HCT116 (cell line): ENCODE measurements at regions not wholly inside any gene's neighbourhood (a gene's known extent, or its start where the extent isn't known, plus 50 kb on each side); places are given as distances from the start of the nearest gene placed in this dataset.

Experiments used
- CTCF ChIP-seq, 3 experiments: fragments of 200-600 bp in 1 of 3; sonication (generic) in 1 of 3; IDR thresholded peaks in 2 of 3; conservative IDR thresholded peaks in 1 of 3; 2 replicates each; pipeline ENCODE4 v1.5.1; 2012 to 2017; ENCODE audit warnings: low read depth in 2 of 3, low read length in 2 of 3, antibody characterized with exemption in 1 of 3, borderline replicate concordance in 1 of 3, control low read depth in 1 of 3, mild to moderate bottlenecking in 1 of 3, mixed read lengths in 1 of 3, mixed run types in 1 of 3, moderate library complexity in 1 of 3; ENCODE audit not compliant: insufficient read depth in 1 of 3
- EZH2 ChIP-seq: fragments of 200-600 bp; sonication (generic); IDR thresholded peaks from 2 replicates; pipeline ENCODE4 v1.6.1; 2017; ENCODE audit warnings: antibody characterized with exemption, mixed run types
- EZH2phosphoT487 ChIP-seq: fragments of 200-600 bp; IDR thresholded peaks from 2 replicates; pipeline ENCODE4 v1.6.1; 2018; ENCODE audit warnings: antibody characterized with exemption, borderline replicate concordance
- POLR2A ChIP-seq: IDR thresholded peaks from 2 replicates; pipeline ENCODE4 v1.7.0; 2011; ENCODE audit warnings: borderline replicate concordance; ENCODE audit not compliant: insufficient read depth, insufficient read length; ENCODE audit errors: extremely low read depth
- POLR2AphosphoS5 ChIP-seq: IDR thresholded peaks from 2 replicates; pipeline ENCODE4 v1.6.1; 2011; ENCODE audit warnings: mild to moderate bottlenecking, low read depth, low read length, moderate library complexity

- TF ChIP-seq POLR2A (no peak), EZH2 (no peak), EZH2phosphoT487 (no peak), CTCF (IDR thresholded peaks at IDR 0.05 in 2 of 3, conservative IDR thresholded peaks at IDR 0.05 in 1 of 3; ENCODE audit: borderline replicate concordance in 1 of 3, insufficient read depth in 1 of 3, low read depth in 2 of 3, low read length in 2 of 3) (no peak), POLR2AphosphoS5 (no peak)
These were observed 190.3 kb upstream of the KLHL4 start for GRCh38 chrX:87327267-87327666.
